Loucy (cell line): ENCODE measurements at regions not wholly inside any gene's neighbourhood (a gene's known extent, or its start where the extent isn't known, plus 50 kb on each side); places are given as distances from the start of the nearest gene placed in this dataset.

ENCODE experiments used
- H2AFZ ChIP-seq: fragments of 200-600 bp; sonication (generic); 2 replicates; pipeline ENCODE4 v1.6.0; 2016; ENCODE audit warnings: antibody characterized with exemption, mild to moderate bottlenecking, low read length, moderate library complexity
- H3F3A ChIP-seq: fragments of 200-600 bp; 2 replicates; pipeline ENCODE4 v1.6.0; 2016; ENCODE audit warnings: antibody characterized with exemption, low read depth, mild to moderate bottlenecking
- H3K27me3 ChIP-seq: fragments of 200-600 bp; sonication (generic); 2 replicates; pipeline ENCODE4 v1.6.1; 2014; ENCODE audit warnings: low read length, mild to moderate bottlenecking; ENCODE audit not compliant: insufficient read depth, poor library complexity, severe bottlenecking
- H3K36me3 ChIP-seq: fragments of 200-600 bp; sonication (generic); 2 replicates; pipeline ENCODE4 v1.6.1; 2016; ENCODE audit warnings: low read length; ENCODE audit not compliant: insufficient read depth
- H3K4me1 ChIP-seq: fragments of 200-600 bp; sonication (generic); 2 replicates; pipeline ENCODE4 v1.5.1; 2014; ENCODE audit warnings: low read length, mild to moderate bottlenecking; ENCODE audit not compliant: insufficient read depth, poor library complexity, severe bottlenecking
- H3K4me2 ChIP-seq: fragments of 200-600 bp; sonication (generic); 2 replicates; pipeline ENCODE4 v1.6.0; 2014; ENCODE audit warnings: antibody characterized with exemption, low read length, low read depth, mild to moderate bottlenecking; ENCODE audit not compliant: poor library complexity, severe bottlenecking
- H3K4me3 ChIP-seq: fragments of 200-600 bp; sonication (generic); 2 replicates; pipeline ENCODE4 v1.5.1; 2014; ENCODE audit warnings: low read length, mild to moderate bottlenecking, mixed read lengths; ENCODE audit not compliant: poor library complexity, severe bottlenecking
- H3K79me2 ChIP-seq: fragments of 200-600 bp; sonication (generic); 2 replicates; pipeline ENCODE4 v1.6.1; 2014; ENCODE audit warnings: low read length; ENCODE audit not compliant: insufficient read depth
- H3K9ac ChIP-seq: fragments of 200-600 bp; sonication (generic); 2 replicates; pipeline ENCODE4 v1.6.0; 2014; ENCODE audit warnings: mild to moderate bottlenecking, low read depth, low read length, moderate library complexity; ENCODE audit not compliant: poor library complexity, severe bottlenecking
- H3K9me2 ChIP-seq: fragments of 200-600 bp; sonication (generic); replicated peaks from 2 replicates; pipeline ENCODE4 v1.6.1; 2016; ENCODE audit warnings: low read depth, low read length, mixed read lengths
- H3K9me3 ChIP-seq: fragments of 200-600 bp; sonication (generic); 2 replicates; pipeline ENCODE4 v1.6.1; 2014; ENCODE audit warnings: mild to moderate bottlenecking, antibody characterized with exemption, low read length, low read depth; ENCODE audit not compliant: insufficient read depth
- H4K20me1 ChIP-seq: fragments of 200-600 bp; sonication (generic); 2 replicates; pipeline ENCODE4 v1.6.0; 2014; ENCODE audit warnings: antibody characterized with exemption, low read length, mild to moderate bottlenecking; ENCODE audit not compliant: insufficient read depth, poor library complexity, severe bottlenecking
- CTCF ChIP-seq: fragments of 200-600 bp; sonication (generic); conservative IDR thresholded peaks from 2 replicates; pipeline ENCODE4 v1.5.1; 2014; ENCODE audit warnings: mild to moderate bottlenecking, antibody characterized with exemption, low read length
- EZH2phosphoT487 ChIP-seq: fragments of 200-600 bp; IDR thresholded peaks from 2 replicates; pipeline ENCODE4 v1.6.1; 2018; ENCODE audit warnings: antibody characterized with exemption, mild to moderate bottlenecking, moderate library complexity, borderline replicate concordance

DNA sequence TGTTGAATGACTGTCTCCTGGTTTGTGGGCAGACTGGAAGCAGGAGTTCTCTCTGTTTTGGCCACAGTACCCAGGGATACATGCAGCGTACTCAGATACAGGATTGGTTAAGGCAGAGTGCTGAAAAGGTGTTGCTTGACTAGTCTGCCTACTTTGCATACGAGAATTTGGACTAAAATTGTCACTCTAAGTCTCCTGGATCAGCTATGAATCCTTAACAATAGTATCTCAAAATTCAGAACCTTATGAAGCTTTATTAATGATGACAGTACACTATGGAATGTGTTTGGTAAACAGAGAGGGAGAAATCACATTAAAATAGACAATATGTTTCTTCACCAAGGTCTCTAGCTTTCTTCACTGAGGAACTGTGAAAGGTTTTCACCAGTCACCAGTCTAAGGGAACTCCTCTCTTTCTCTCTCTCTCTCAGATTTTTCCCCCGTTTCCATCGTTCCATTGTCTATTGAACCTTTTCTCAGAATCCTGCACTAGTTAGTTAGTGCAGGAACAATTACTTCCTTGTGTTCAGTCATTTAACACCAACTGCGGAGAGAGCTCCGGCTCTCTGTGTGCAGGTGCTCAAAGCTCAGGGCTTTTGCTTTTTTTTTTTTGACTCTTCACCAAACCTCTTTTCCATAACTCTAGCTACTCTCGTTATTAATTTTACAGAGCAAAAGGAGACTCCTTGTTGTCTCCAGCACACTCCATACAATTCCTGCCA, 85.9 kb upstream of the FNDC3B start:
- Histone ChIP-seq H3K9ac (no peak overlapping the region), H4K20me1 (no peaks in the 10 kb centered on the region), H3K79me2 (no peaks in the 10 kb centered on the region), H3K27me3 (no peaks in the 10 kb centered on the region), H3K36me3 (no peaks in the 10 kb centered on the region), H3K9me3 (no peaks in the 10 kb centered on the region), H2AFZ (0 out of 2 replicates have a peak overlapping the region, but pooled peaks have one; percentile 3), H3K4me1 (no peaks in the 10 kb centered on the region), H3K9me2 (no peaks in the 10 kb centered on the region), H3F3A (no peaks in the 10 kb centered on the region), H3K4me3 (no peak overlapping the region), H3K4me2 (no peak overlapping the region)
- no peak for TF ChIP-seq CTCF
- TF ChIP-seq EZH2phosphoT487 = no peak

DNA sequence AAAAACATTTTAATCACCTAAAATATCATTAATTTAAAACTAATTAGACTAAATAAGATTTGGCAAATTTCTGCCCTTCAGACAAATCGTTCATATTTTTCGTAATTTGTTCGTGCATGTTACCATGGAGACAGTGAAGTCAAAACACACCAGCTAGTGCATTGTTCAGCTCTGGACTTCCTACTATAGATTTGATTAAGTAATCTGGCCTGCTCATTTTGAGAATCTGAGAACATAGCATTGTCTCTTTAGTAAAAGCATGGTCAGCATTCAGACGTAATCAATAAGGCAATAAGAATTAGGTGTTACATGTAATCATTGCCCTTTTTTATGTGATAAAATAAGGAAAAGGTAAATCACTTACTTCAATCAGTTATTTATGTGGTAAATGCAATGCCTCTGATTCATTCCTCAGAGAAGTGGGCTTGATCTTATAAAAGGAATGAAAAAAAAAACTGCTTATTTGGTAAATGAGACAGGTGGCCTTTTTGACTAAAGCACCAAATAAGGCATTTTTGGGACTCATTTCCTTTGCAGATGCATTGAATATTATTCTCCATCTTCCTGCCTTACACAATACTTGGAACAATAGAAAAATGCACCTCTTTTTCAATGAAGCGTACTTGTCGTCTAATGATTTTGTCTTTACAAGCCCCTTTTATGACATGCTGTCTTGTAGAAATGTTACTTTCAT, 84.5 kb upstream of the FNDC3B start:
- no peaks in the 10 kb centered on the region for H3K79me2 ChIP-seq
- no peaks in the 10 kb centered on the region for H3K36me3 ChIP-seq
- no peaks in the 10 kb centered on the region for H3F3A ChIP-seq
- H3K9me3 ChIP-seq = no peaks in the 10 kb centered on the region
- H4K20me1 ChIP-seq = no peaks in the 10 kb centered on the region
- no peak overlapping the region for H3K4me3 ChIP-seq
- no peaks in the 10 kb centered on the region for H3K4me1 ChIP-seq
- H3K27me3 ChIP-seq = no peaks in the 10 kb centered on the region
- TF ChIP-seq CTCF (no peak), EZH2phosphoT487 (no peak)
- no peaks in the 10 kb centered on the region for H3K9me2 ChIP-seq
- H3K9ac ChIP-seq = no peak overlapping the region
- H2AFZ ChIP-seq = no peak overlapping the region
- no peak overlapping the region for H3K4me2 ChIP-seq

DNA sequence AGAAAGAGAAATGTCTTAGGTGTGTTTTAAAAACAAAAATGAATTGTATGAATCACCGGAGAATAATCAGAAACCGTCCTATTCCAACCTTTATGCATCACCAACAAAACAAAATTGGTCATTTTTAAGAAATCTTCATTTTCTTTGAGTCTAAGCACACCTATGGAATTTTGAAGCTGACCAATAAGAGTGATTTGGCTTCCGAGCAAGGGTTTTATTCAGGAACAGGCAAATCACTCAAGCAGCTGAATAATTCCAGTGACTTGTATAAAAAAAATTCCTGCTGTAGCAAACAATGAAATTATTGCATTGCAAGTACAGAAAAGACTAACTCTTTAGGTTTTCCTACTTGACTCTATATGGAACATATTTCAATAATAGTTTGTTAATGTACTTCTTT, 83.8 kb upstream of the FNDC3B start:
- no peaks in the 10 kb centered on the region for H3K27me3 ChIP-seq
- no peaks in the 10 kb centered on the region for H3K9me2 ChIP-seq
- H4K20me1 ChIP-seq = no peaks in the 10 kb centered on the region
- no peak overlapping the region for H2AFZ ChIP-seq
- H3K36me3 ChIP-seq = no peaks in the 10 kb centered on the region
- no peak overlapping the region for H3K4me2 ChIP-seq
- H3K9ac ChIP-seq = no peak overlapping the region
- no peaks in the 10 kb centered on the region for H3F3A ChIP-seq
- H3K9me3 ChIP-seq = no peaks in the 10 kb centered on the region
- H3K79me2 ChIP-seq = no peaks in the 10 kb centered on the region
- no peak overlapping the region for H3K4me3 ChIP-seq
- TF ChIP-seq EZH2phosphoT487 = no peak
- no peak for TF ChIP-seq CTCF
- H3K4me1 ChIP-seq = peaks cover under 1% of the 10 kb centered on the region
